ENCODE measurements at regions not wholly inside any gene's neighbourhood (a gene's known extent, or its start where the extent isn't known, plus 50 kb on each side); places are given as distances from the start of the nearest gene placed in this dataset.

- DNase-seq (ENCODE audit: low read depth in 2 of 3, low spot score in 2 of 3), result no peak
These were observed 1284.9 kb upstream of the LRRTM1 start for GRCh38 chr2:81589406-81589805.

- DNase-seq (ENCODE audit: low read depth in 2 of 3, low spot score in 2 of 3), result no peak
These were observed 1279.0 kb upstream of the LRRTM1 start for GRCh38 chr2:81583311-81584108.

GRCh38 chr2:81576713-81577112 lies 1272.2 kb upstream of the LRRTM1 start:
- DNase-seq (ENCODE audit: low read depth in 2 of 3, low spot score in 2 of 3), result no peak

- DNase-seq (ENCODE audit: low read depth in 2 of 3, low spot score in 2 of 3), result no peak
These were observed 1246.6 kb upstream of the LRRTM1 start for GRCh38 chr2:81551040-81551634.

GRCh38 chr2:81550277-81550676 lies 1245.7 kb upstream of the LRRTM1 start:
- no peak for DNase-seq (ENCODE audit: low read depth in 2 of 3, low spot score in 2 of 3)

GRCh38 chr2:81549646-81550045 lies 1245.1 kb upstream of the LRRTM1 start:
- DNase-seq (ENCODE audit: low read depth in 2 of 3, low spot score in 2 of 3), result no peak

- no peak for DNase-seq (ENCODE audit: low read depth in 2 of 3, low spot score in 2 of 3)
These were observed 1241.1 kb upstream of the LRRTM1 start for GRCh38 chr2:81545626-81546025.

GRCh38 chr2:81542119-81542518 lies 1237.6 kb upstream of the LRRTM1 start:
- DNase-seq (ENCODE audit: low read depth in 2 of 3, low spot score in 2 of 3), result no peak

- no peak for DNase-seq (ENCODE audit: low read depth in 2 of 3, low spot score in 2 of 3)
These were observed 1225.4 kb upstream of the LRRTM1 start for GRCh38 chr2:81529944-81530343.

- no peak for DNase-seq (ENCODE audit: low read depth in 2 of 3, low spot score in 2 of 3)
These were observed 1224.4 kb upstream of the LRRTM1 start for GRCh38 chr2:81528852-81529480.

GRCh38 chr2:81523344-81523743 lies 1218.8 kb upstream of the LRRTM1 start:
- DNase-seq (ENCODE audit: low read depth in 2 of 3, low spot score in 2 of 3), result no peak

GRCh38 chr2:81513328-81513727 lies 1208.8 kb upstream of the LRRTM1 start:
- DNase-seq (ENCODE audit: low read depth in 2 of 3, low spot score in 2 of 3), result no peak

GRCh38 chr2:81505586-81505985 lies 1201.0 kb upstream of the LRRTM1 start:
- no peak for DNase-seq (ENCODE audit: low read depth in 2 of 3, low spot score in 2 of 3)

- DNase-seq (ENCODE audit: low read depth in 2 of 3, low spot score in 2 of 3), result no peak
These were observed 1191.0 kb upstream of the LRRTM1 start for GRCh38 chr2:81495556-81495955.

- DNase-seq (ENCODE audit: low read depth in 2 of 3, low spot score in 2 of 3), result no peak
These were observed 1178.7 kb upstream of the LRRTM1 start for GRCh38 chr2:81483254-81483653.

- no peak for DNase-seq (ENCODE audit: low read depth in 2 of 3, low spot score in 2 of 3)
These were observed 1177.4 kb upstream of the LRRTM1 start for GRCh38 chr2:81481994-81482368.

GRCh38 chr2:81481242-81481993 lies 1176.9 kb upstream of the LRRTM1 start:
- DNase-seq (ENCODE audit: low read depth in 2 of 3, low spot score in 2 of 3), result no peak

- DNase-seq (ENCODE audit: low read depth in 2 of 3, low spot score in 2 of 3), result no peak
These were observed 1162.5 kb upstream of the LRRTM1 start for GRCh38 chr2:81467096-81467495.

- no peak for DNase-seq (ENCODE audit: low read depth in 2 of 3, low spot score in 2 of 3)
These were observed 1157.9 kb upstream of the LRRTM1 start for GRCh38 chr2:81462420-81462819.

GRCh38 chr2:81445176-81445575 lies 1140.6 kb upstream of the LRRTM1 start:
- DNase-seq (ENCODE audit: low read depth in 2 of 3, low spot score in 2 of 3), result no peak

- DNase-seq (ENCODE audit: low read depth in 2 of 3, low spot score in 2 of 3), result no peak
These were observed 1133.0 kb upstream of the LRRTM1 start for GRCh38 chr2:81437456-81438000.
